ENCODE measurements at regions not wholly inside any gene's neighbourhood (a gene's known extent, or its start where the extent isn't known, plus 50 kb on each side); places are given as distances from the start of the nearest gene placed in this dataset.

- in situ Hi-C loops (cut with HindIII; ENCODE audit: low pct_unique_long_range_greater_than_20kb, low sequenced_read_pairs), result no loop called here
- no peak for DNase-seq (ENCODE audit: low read depth, low spot score)
Observed at GRCh38 chr4:123346330-123346940, 50.2 kb upstream of the SPRY1 start.

Small RNA genes in the stretch of these regions (small RNA-seq; reads per million reads assigned to genes)
- gene AC026402.1, result 0 reads per million in 2 experiments
